Panc1 (cell line): ENCODE measurements at regions not wholly inside any gene's neighbourhood (a gene's known extent, or its start where the extent isn't known, plus 50 kb on each side); places are given as distances from the start of the nearest gene placed in this dataset.

ENCODE experiments used
- CTCF ChIP-seq: fragments of 450-650 bp; IDR thresholded peaks from 2 replicates; pipeline ENCODE4 v1.5.1; 2017; ENCODE audit warnings: mild to moderate bottlenecking
- POLR2AphosphoS5 ChIP-seq: IDR thresholded peaks from 2 replicates; pipeline ENCODE4 v1.6.1; 2012; ENCODE audit warnings: mild to moderate bottlenecking, low read depth, low read length, moderate library complexity
- REST ChIP-seq, 2 experiments: IDR thresholded peaks; 2 replicates each; pipeline ENCODE4 v1.6.1; 2011 to 2012; ENCODE audit warnings: low read depth in 2 of 2, control low read depth in 1 of 2, low read length in 1 of 2, mild to moderate bottlenecking in 1 of 2, moderate library complexity in 1 of 2; ENCODE audit not compliant: insufficient read depth in 1 of 2

GRCh38 chr12:45667761-45668160 lies 61.7 kb upstream of the ARID2 start:
- TF ChIP-seq CTCF (no peak), REST (IDR thresholded peaks at IDR 0.05; ENCODE audit: insufficient read depth in 1 of 2, low read depth in 2 of 2, low read length in 1 of 2) (no peak), POLR2AphosphoS5 (no peak)
